Small intestine (tissue), 7 donors: ENCODE measurements at regions not wholly inside any gene's neighbourhood (a gene's known extent, or its start where the extent isn't known, plus 50 kb on each side); places are given as distances from the start of the nearest gene placed in this dataset.

Experiments
- DNase-seq, 2 donors: peaks; one replicate each; pipeline versions ENCODE4 v3.0.0 to v3.0.0-alpha.2; 2013
- FAIRE-seq: peaks from 2 replicates; lab custom pipeline; 2012; peaks lifted over from hg19 to GRCh38; lab: Jason Lieb, UNC
- H3K27ac ChIP-seq, 3 donors: one replicate each; pipeline ENCODE4 v1.5.1; 2013; ENCODE audit warnings: low read length in 2 of 3, mild to moderate bottlenecking in 2 of 3, control low read depth in 1 of 3, inconsistent platforms in 1 of 3, low read depth in 1 of 3, moderate library complexity in 1 of 3
- H3K27me3 ChIP-seq, 3 donors: one replicate each; pipeline ENCODE4 v1.6.1; 2013; ENCODE audit warnings: low read length in 3 of 3, inconsistent platforms in 1 of 3; ENCODE audit not compliant: control insufficient read depth in 3 of 3, insufficient read depth in 3 of 3
- H3K36me3 ChIP-seq, 3 donors: one replicate each; pipeline ENCODE4 v1.6.1; 2013; ENCODE audit warnings: low read length in 3 of 3, inconsistent platforms in 1 of 3, low read depth in 1 of 3, mild to moderate bottlenecking in 1 of 3, moderate library complexity in 1 of 3; ENCODE audit not compliant: control insufficient read depth in 3 of 3, insufficient read depth in 2 of 3
- H3K4me1 ChIP-seq, 3 donors: one replicate each; pipeline ENCODE4 v1.6.1; 2013; ENCODE audit warnings: low read length in 2 of 3, inconsistent platforms in 1 of 3, low read depth in 1 of 3, mild to moderate bottlenecking in 1 of 3, moderate library complexity in 1 of 3; ENCODE audit not compliant: control insufficient read depth in 3 of 3, insufficient read depth in 2 of 3
- H3K4me3 ChIP-seq, 3 donors: one replicate each; pipeline ENCODE4 v1.5.1; 2013; ENCODE audit warnings: low read length in 3 of 3, control low read depth in 1 of 3, inconsistent platforms in 1 of 3, low read depth in 1 of 3, mild to moderate bottlenecking in 1 of 3, moderate library complexity in 1 of 3
- H3K9me3 ChIP-seq, 2 donors: one replicate each; pipeline ENCODE4 v1.6.1; 2013; ENCODE audit warnings: low read depth in 1 of 2, low read length in 1 of 2; ENCODE audit not compliant: control insufficient read depth in 2 of 2, insufficient read depth in 1 of 2
- WGBS, 3 donors: extraction: QIAGEN DNeasy Blood & Tissue Kit; methylation state at CpG; one replicate each; pipeline ENCODE4 v1.1.7; 2013; 5-methylcytosine and 5-hydroxymethylcytosine counted together
- donor health status: healthy with polysubstance abuse.
- donor health status: control.
- donor health status: control.
- donor health status: Bipolar disorder and iron deficiency.
- donor health status: healthy.

DNA sequence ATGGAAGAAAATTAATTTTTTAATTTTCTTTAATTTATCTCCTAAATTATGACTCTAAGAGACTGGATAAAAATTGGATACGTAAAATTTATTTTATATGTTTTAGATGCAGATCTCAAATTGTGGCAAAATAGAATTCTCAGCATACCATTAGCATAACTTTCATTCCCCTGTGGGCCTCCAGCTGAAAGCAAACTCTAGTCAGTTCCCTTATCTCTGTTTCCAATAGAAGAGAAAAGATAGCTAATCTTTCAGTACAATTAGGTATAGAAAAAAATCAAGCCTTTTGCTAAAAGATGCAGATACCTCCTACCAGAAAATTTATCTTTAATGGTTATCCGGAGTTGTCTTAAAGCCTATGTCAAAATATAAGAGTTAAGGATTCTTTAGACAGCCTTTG is 1530.6 kb downstream of the EFNA5 start:
- Histone ChIP-seq H3K27ac (no peak overlapping the region), H3K36me3 (no peaks in the 10 kb centered on the region), H3K27me3 (no peaks in the 10 kb centered on the region), H3K4me3 (no peak overlapping the region), H3K4me1 (no peaks in the 10 kb centered on the region), H3K9me3 (no peaks in the 10 kb centered on the region)
- no peak for FAIRE-seq
- DNase-seq = no peak
- 69 to 76% (median 70%) methylated on average over 2 of the region's 2 CpGs for WGBS, 3 donors

DNA sequence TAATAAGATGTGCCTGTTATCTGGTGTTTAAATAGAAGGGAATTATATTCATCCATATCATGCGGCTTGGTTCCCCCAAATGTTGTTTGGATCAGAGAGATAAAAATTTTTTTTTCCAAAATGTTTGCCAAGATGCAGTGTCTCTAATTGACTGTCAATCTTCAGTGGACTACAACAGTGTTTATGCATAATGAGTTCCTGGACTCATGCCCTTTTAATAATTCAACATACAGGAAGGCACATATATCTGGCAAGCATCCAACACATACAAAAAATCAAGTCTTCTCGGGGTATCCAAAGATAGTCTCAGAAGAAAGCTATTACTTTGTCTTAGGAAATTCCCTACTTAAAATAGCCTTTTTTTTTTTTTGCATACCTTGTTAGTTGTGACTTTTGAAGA is 1534.7 kb downstream of the EFNA5 start:
- Histone ChIP-seq H3K36me3 (no peaks in the 10 kb centered on the region), H3K27me3 (no peaks in the 10 kb centered on the region), H3K4me3 (no peak overlapping the region), H3K4me1 (no peaks in the 10 kb centered on the region), H3K9me3 (no peaks in the 10 kb centered on the region), H3K27ac (no peak overlapping the region)
- WGBS, 3 donors = 48 to 56% (median 54%) methylated on average over 2 of the region's 2 CpGs
- FAIRE-seq = no peak
- DNase-seq = no peak

DNA sequence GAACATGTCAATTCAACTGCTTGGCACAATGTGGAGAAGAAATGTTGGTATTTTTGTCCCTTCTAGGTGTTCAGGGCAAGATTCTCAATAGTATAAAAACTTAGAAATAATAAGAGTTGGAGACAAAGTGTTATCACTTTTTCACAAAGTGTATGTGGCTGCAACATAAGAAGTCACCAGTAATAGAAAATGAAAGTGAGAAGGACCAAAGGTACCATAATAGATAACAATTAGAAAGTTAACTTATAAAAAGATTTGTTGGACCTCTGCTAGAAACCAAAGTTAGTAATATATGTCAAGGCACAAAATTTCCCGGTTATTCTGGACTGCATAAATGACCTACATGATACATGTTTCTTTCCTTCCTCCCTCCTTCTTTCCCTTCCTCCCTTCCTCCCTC is 1535.3 kb downstream of the EFNA5 start:
- no peak for FAIRE-seq
- 82 to 94% (median 88%) methylated on average over 1 of the region's 1 CpG for WGBS, 3 donors
- H3K9me3 ChIP-seq = no peaks in the 10 kb centered on the region
- H3K4me3 ChIP-seq = no peak overlapping the region
- DNase-seq = no peak
- H3K4me1 ChIP-seq = no peaks in the 10 kb centered on the region
- H3K27me3 ChIP-seq = no peaks in the 10 kb centered on the region
- H3K36me3 ChIP-seq = no peaks in the 10 kb centered on the region
- no peak overlapping the region for H3K27ac ChIP-seq

DNA sequence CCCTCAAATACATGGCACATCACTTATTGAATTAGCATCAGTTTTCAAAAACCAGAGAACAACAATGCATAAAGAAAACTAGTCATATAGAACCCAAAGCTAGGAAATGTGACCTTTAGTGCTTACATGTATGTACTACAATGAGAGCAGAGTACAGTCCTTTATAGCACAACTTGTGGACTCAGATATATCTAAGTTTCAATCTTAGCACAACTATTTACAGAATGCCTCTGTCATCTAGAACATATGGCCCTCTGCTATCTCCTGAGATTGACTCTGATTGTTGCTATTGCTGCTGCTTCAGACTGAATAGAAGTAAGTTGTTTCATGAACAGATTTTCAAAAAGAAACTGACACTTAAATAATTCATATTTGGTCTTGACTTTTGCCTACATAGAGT is 1536.2 kb downstream of the EFNA5 start:
- no peaks in the 10 kb centered on the region for H3K36me3 ChIP-seq
- H3K4me3 ChIP-seq = no peak overlapping the region
- no peak overlapping the region for H3K27ac ChIP-seq
- no peak for DNase-seq
- no peaks in the 10 kb centered on the region for H3K27me3 ChIP-seq
- no peaks in the 10 kb centered on the region for H3K9me3 ChIP-seq
- H3K4me1 ChIP-seq = no peaks in the 10 kb centered on the region
- no peak for FAIRE-seq

DNA sequence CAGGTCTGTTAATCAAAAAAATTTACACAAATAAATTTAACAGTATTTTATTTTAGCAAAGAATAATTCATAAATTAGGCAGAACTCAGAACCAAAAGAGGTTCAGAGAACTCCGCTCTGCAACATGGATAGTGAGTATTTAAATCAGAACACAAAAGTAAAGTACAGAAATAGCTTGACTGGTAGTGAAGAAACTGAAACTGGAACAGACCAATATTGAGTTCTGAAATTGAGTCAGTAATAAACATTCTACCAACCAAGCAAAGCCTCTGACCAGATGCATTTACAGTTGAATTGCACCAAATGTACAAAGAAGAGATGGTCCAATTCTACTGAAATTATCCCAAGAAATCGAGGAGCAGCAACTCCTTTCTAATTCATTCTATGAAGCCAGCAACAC is 1542.8 kb downstream of the EFNA5 start:
- no peaks in the 10 kb centered on the region for H3K27me3 ChIP-seq
- H3K27ac ChIP-seq = no peak overlapping the region
- FAIRE-seq (no peak), DNase-seq (no peak)
- 73 to 87% (median 78%) methylated on average over 2 of the region's 2 CpGs for WGBS, 3 donors
- H3K4me1 ChIP-seq = no peaks in the 10 kb centered on the region
- H3K36me3 ChIP-seq = no peaks in the 10 kb centered on the region
- H3K4me3 ChIP-seq = no peak overlapping the region
- no peaks in the 10 kb centered on the region for H3K9me3 ChIP-seq

DNA sequence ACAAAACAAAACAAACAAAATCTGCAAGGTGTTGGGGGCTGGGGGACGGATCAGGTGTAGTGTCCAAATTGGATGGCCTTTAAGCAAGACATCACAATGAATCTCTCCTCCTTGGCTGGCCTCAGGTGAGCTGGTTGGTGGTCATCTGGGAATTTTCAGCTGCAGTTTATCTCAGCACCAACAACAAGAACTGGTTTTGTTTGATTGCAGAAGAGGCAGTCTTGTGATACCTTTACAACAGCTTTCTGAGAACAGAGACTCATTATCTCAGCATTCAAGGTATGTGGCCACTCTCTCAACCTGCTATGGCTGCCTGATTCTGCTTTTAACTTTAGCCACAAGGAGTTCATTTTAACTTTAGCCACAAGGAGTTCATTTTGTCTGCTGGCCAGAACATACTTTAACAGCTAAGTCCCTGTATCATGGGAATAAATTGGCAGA is 1543.4 kb downstream of the EFNA5 start:
- no peaks in the 10 kb centered on the region for H3K36me3 ChIP-seq
- WGBS, 3 donors = 52 to 76% (median 65%) methylated on average over 1 of the region's 1 CpG
- no peaks in the 10 kb centered on the region for H3K27me3 ChIP-seq
- FAIRE-seq = no peak
- H3K27ac ChIP-seq = no peak overlapping the region
- no peaks in the 10 kb centered on the region for H3K9me3 ChIP-seq
- H3K4me3 ChIP-seq = no peak overlapping the region
- H3K4me1 ChIP-seq = no peaks in the 10 kb centered on the region
- peak in 1 of 2 donors; percentile 6 for DNase-seq

DNA sequence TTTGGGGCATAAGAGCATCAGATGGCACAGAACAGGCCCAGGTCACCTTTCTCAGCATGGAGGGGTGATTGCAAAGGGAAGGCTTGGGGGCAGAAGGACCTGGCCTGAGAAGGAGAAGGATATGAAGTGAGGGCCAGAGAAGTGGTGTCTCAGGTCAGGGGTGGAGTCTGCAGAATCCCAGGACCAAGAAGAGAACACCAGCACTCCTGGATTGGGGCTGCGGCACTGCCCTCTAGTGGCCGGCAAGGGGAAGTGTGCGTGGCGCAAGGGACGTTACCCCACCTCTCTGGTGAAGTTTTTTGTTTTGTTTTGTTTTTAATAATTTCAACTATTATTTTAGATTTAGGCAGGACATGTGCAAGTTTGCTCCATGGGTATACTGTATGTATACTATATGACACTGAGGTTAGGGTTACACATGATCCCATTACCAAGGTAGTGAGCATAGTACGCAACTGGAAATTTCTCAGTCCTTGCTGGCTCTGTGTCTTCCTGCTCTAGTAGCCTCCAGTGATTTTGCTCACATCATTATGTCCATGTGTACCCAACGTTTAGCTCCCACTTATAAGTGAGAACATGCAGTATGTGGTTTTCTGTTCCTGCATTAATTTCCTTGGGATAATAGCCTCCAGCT is 1548.6 kb downstream of the EFNA5 start:
- 53 to 74% (median 66%) methylated on average over 7 of the region's 7 CpGs for WGBS, 3 donors
- FAIRE-seq = no peak
- DNase-seq = peak; percentile 9 to 24
- Histone ChIP-seq H3K4me1 (no peaks in the 10 kb centered on the region), H3K9me3 (no peaks in the 10 kb centered on the region), H3K27me3 (no peaks in the 10 kb centered on the region), H3K27ac (no peak overlapping the region), H3K4me3 (no peak overlapping the region), H3K36me3 (no peaks in the 10 kb centered on the region)

DNA sequence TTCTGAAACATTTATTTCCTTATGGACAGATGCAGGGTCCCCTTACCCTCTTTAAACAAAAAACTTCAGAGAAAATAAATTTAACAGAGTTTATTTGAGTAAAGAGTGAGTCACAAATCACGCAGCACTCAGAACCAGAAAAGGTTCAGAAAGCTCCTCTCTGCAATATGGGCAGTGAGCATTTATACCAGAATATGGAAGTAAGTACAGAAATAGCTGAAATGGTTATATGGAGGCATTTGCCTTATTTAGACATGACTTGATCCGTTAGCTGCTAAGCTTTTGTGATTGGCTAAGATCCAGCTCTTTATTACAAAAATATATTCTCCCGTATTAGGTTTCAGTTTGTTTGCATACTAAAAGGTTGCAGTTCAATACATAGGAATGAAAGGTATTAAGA is 1554.1 kb downstream of the EFNA5 start:
- no peak for FAIRE-seq
- H3K36me3 ChIP-seq = no peaks in the 10 kb centered on the region
- H3K4me3 ChIP-seq = no peak overlapping the region
- no peak overlapping the region for H3K27ac ChIP-seq
- H3K27me3 ChIP-seq = no peaks in the 10 kb centered on the region
- 52 to 62% (median 53%) methylated on average over 3 of the region's 3 CpGs for WGBS, 3 donors
- DNase-seq = no peak
- no peaks in the 10 kb centered on the region for H3K4me1 ChIP-seq
- H3K9me3 ChIP-seq = peaks cover 0 to 7% of the 10 kb centered on the region in 2 donors

DNA sequence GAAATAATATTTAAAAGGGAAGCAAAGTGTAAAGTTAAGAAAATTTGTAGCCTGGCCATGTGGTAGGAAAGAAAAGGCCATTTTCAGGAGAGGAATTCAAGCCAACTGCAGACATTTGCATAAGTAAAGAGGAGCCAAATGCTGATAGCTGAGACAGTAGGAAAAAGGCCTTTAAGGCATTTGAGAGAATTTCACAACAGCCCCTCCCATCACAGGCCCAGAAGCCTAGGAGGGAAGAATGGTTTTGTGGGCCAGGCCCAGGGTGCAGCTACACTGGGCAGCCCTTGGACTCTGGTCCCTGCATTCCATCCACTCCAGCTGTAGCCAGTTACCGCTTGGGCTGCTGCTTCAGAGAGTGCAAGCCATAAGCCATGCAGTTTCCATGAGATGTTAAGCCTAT is 1556.8 kb downstream of the EFNA5 start:
- Histone ChIP-seq H3K27ac (no peak overlapping the region), H3K4me3 (no peak overlapping the region), H3K4me1 (no peaks in the 10 kb centered on the region), H3K27me3 (no peaks in the 10 kb centered on the region), H3K36me3 (no peaks in the 10 kb centered on the region), H3K9me3 (peaks cover 0 to 7% of the 10 kb centered on the region in 2 donors)
- no peak for DNase-seq
- FAIRE-seq = no peak
- WGBS, 3 donors = 77 to 88% (median 86%) methylated on average over 1 of the region's 1 CpG
